H1 (cell line): ENCODE measurements at regions not wholly inside any gene's neighbourhood (a gene's known extent, or its start where the extent isn't known, plus 50 kb on each side); places are given as distances from the start of the nearest gene placed in this dataset.

Source experiments
- ASH2L ChIP-seq: fragments of 200-600, 300-600 bp; sonication (generic); IDR thresholded peaks from one replicate; pipeline ENCODE4 v1.7.1; 2017; ENCODE audit warnings: low read length
- BACH1 ChIP-seq: IDR thresholded peaks from 2 replicates; pipeline ENCODE4 v1.6.1; 2012; ENCODE audit warnings: low read length, improper control_type of control experiment
- BCL11A ChIP-seq, 2 experiments: IDR thresholded peaks; one replicate each; pipeline ENCODE4 v1.6.1; 2011; ENCODE audit warnings: low read depth in 2 of 2, low read length in 2 of 2, mild to moderate bottlenecking in 2 of 2
- BRCA1 ChIP-seq: IDR thresholded peaks from 2 replicates; pipeline ENCODE4 v1.6.1; 2012; ENCODE audit warnings: low read depth, low read length, improper control_type of control experiment
- EZH2 ChIP-seq: fragments of 200-600 bp; sonication (generic); IDR thresholded peaks from 2 replicates; pipeline ENCODE4 v1.7.1; 2012; ENCODE audit warnings: low read depth, mild to moderate bottlenecking, moderate library complexity, low read length, inconsistent platforms; ENCODE audit not compliant: severe bottlenecking
- GABPA ChIP-seq: IDR thresholded peaks from 2 replicates; pipeline ENCODE4 v1.6.1; 2011; ENCODE audit warnings: mild to moderate bottlenecking, low read length, moderate library complexity, borderline replicate concordance; ENCODE audit not compliant: insufficient read depth
- MAFK ChIP-seq: IDR thresholded peaks from 2 replicates; pipeline ENCODE4 v1.6.1; 2012; ENCODE audit warnings: low read depth, mild to moderate bottlenecking, improper control_type of control experiment, low read length
- NANOG ChIP-seq: IDR thresholded peaks from 2 replicates; pipeline ENCODE4 v1.6.1; 2011; ENCODE audit warnings: low read length, low read depth, mild to moderate bottlenecking, inconsistent platforms; ENCODE audit not compliant: insufficient read depth, poor library complexity, severe bottlenecking
- PHF8 ChIP-seq: fragments of 200-600 bp; sonication (generic); conservative IDR thresholded peaks from 2 replicates; pipeline ENCODE4 v1.7.1; 2012; ENCODE audit warnings: low read depth, mild to moderate bottlenecking, inconsistent platforms, low read length, moderate library complexity
- SP4 ChIP-seq: IDR thresholded peaks from 2 replicates; pipeline ENCODE4 v1.6.1; 2012; ENCODE audit warnings: low read length, inconsistent platforms
- TAF1 ChIP-seq: IDR thresholded peaks from 2 replicates; pipeline ENCODE4 v1.6.1; 2011; ENCODE audit warnings: mild to moderate bottlenecking, low read depth, low read length
- TCF12 ChIP-seq: IDR thresholded peaks from 2 replicates; pipeline ENCODE4 v1.6.1; 2011; ENCODE audit warnings: low read depth, mild to moderate bottlenecking, low read length
- TEAD4 ChIP-seq: IDR thresholded peaks from 2 replicates; pipeline ENCODE4 v1.6.1; 2012; ENCODE audit warnings: low read depth, low read length, inconsistent platforms, mixed read lengths
- TF ChIP-seq, protein P1 (sequence below): IDR thresholded peaks from 2 replicates; pipeline ENCODE4 v1.6.1; 2012; ENCODE audit warnings: inconsistent platforms
- TF ChIP-seq, protein P2 (sequence below): IDR thresholded peaks from 2 replicates; pipeline ENCODE4 v1.6.1; 2012; ENCODE audit warnings: low read length, inconsistent platforms

DNA sequence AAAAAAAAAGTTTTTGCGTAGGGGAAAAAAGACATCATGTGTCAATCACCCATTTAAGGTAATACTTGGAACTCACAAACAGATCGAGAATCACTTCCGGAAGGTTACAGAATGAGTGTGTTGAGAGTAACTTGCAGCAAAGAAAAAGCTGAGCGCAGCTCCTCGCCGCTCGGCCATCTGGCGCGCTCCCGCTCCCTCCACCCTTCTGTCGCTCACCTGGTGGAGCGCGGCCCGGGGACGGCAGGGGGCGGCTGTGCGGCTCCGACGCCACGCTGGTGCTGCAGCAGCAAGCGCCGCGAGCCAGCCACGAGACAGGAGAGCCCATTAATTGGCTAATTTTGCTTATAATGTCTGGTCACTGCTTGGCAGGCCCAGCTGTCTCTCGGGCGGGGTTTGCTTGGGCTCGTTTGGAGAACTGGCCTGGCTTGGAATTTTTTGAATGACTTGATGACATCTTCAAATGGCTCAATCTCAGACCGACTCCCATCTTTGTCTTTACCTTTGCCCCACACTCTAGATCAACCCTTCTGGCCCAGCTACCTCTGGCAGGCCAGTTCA is 601.8 kb downstream of the CCDC171 start (continued):
- TF ChIP-seq, protein P1, sequence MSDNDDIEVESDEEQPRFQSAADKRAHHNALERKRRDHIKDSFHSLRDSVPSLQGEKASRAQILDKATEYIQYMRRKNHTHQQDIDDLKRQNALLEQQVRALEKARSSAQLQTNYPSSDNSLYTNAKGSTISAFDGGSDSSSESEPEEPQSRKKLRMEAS = peak; percentile 94
- TF ChIP-seq BRCA1 (no peak), ASH2L (peak; percentile 84), BACH1 (no peak), BCL11A (IDR thresholded peaks at IDR 0.05; ENCODE audit: low read depth in 2 of 2, low read length in 2 of 2) (no peak), NANOG (no peak), GABPA (peak; percentile 28; the same call in 1 of the 2 replicates), TCF12 (peak; percentile 75; the same call in 1 of the 2 replicates), PHF8 (0 out of 2 replicates have a peak, but pooled peaks have one; percentile 27), TEAD4 (peak; percentile 1; the same call in 1 of the 2 replicates), EZH2 (no peak), SP4 (no peak), MAFK (peak; percentile 34; the same call in 1 of the 2 replicates), TAF1 (0 out of 2 replicates have a peak, but pooled peaks have one; percentile 13)
- TF ChIP-seq, protein P2, sequence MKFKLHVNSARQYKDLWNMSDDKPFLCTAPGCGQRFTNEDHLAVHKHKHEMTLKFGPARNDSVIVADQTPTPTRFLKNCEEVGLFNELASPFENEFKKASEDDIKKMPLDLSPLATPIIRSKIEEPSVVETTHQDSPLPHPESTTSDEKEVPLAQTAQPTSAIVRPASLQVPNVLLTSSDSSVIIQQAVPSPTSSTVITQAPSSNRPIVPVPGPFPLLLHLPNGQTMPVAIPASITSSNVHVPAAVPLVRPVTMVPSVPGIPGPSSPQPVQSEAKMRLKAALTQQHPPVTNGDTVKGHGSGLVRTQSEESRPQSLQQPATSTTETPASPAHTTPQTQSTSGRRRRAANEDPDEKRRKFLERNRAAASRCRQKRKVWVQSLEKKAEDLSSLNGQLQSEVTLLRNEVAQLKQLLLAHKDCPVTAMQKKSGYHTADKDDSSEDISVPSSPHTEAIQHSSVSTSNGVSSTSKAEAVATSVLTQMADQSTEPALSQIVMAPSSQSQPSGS = no peak
